Smooth muscle cell (in vitro differentiated cells): ENCODE measurements at regions not wholly inside any gene's neighbourhood (a gene's known extent, or its start where the extent isn't known, plus 50 kb on each side); places are given as distances from the start of the nearest gene placed in this dataset.

Source experiments
- DNase-seq: peaks from one replicate; lab custom pipeline; 2025; ENCODE audit not compliant: unreplicated experiment; lab: John Stamatoyannopoulos, UW
- H2AFZ ChIP-seq: fragments of 200-600 bp; sonication (generic); 2 replicates; pipeline ENCODE4 v1.6.0; 2016; ENCODE audit warnings: antibody characterized with exemption, low read depth, mild to moderate bottlenecking
- H3F3A ChIP-seq: fragments of 200-600 bp; sonication (generic); 2 replicates; pipeline ENCODE4 v1.6.0; 2017; ENCODE audit warnings: antibody characterized with exemption, low read depth
- H3K27ac ChIP-seq: fragments of 200-600 bp; sonication (generic); 2 replicates; pipeline ENCODE4 v1.5.1; 2016; ENCODE audit warnings: low read depth, mild to moderate bottlenecking
- H3K27me3 ChIP-seq: fragments of 200-600 bp; sonication (generic); 2 replicates; pipeline ENCODE4 v1.6.1; 2016; ENCODE audit warnings: low read depth, mild to moderate bottlenecking
- H3K36me3 ChIP-seq: fragments of 200-600 bp; sonication (generic); 2 replicates; pipeline ENCODE4 v1.5.1; 2016; ENCODE audit warnings: low read depth
- H3K4me1 ChIP-seq: fragments of 200-600 bp; sonication (generic); 2 replicates; pipeline ENCODE4 v1.5.1; 2016; ENCODE audit warnings: low read depth
- H3K4me2 ChIP-seq: fragments of 200-600 bp; sonication (generic); 2 replicates; pipeline ENCODE4 v1.6.0; 2016; ENCODE audit warnings: mild to moderate bottlenecking
- H3K4me3 ChIP-seq: fragments of 200-600 bp; sonication (generic); 2 replicates; pipeline ENCODE4 v1.5.1; 2016; ENCODE audit warnings: mild to moderate bottlenecking
- H3K79me2 ChIP-seq: fragments of 200-600 bp; sonication (generic); 2 replicates; pipeline ENCODE4 v1.6.0; 2016; ENCODE audit warnings: low read depth, mild to moderate bottlenecking
- H3K9ac ChIP-seq: fragments of 200-600 bp; sonication (generic); 2 replicates; pipeline ENCODE4 v1.6.0; 2016; ENCODE audit warnings: low read depth
- H3K9me3 ChIP-seq: fragments of 200-600 bp; sonication (generic); replicated peaks from 2 replicates; pipeline ENCODE4 v1.5.1; 2016; ENCODE audit warnings: low read depth
- H4K20me1 ChIP-seq: fragments of 200-600 bp; sonication (generic); 2 replicates; pipeline ENCODE4 v1.6.0; 2016; ENCODE audit warnings: low read depth
- WGBS: methylation state at CpG from one replicate; pipeline ENCODE4 v1.1.7; 2016; ENCODE audit warnings: low lambda C conversion rate; 5-methylcytosine and 5-hydroxymethylcytosine counted together
- TF ChIP-seq, protein P1 (sequence below): fragments of 200-600 bp; sonication (generic); IDR thresholded peaks from 2 replicates; pipeline ENCODE4 v1.5.1; 2017; ENCODE audit warnings: borderline replicate concordance, mild to moderate bottlenecking, antibody characterized with exemption; ENCODE audit not compliant: insufficient read depth, poor library complexity, severe bottlenecking

DNA sequence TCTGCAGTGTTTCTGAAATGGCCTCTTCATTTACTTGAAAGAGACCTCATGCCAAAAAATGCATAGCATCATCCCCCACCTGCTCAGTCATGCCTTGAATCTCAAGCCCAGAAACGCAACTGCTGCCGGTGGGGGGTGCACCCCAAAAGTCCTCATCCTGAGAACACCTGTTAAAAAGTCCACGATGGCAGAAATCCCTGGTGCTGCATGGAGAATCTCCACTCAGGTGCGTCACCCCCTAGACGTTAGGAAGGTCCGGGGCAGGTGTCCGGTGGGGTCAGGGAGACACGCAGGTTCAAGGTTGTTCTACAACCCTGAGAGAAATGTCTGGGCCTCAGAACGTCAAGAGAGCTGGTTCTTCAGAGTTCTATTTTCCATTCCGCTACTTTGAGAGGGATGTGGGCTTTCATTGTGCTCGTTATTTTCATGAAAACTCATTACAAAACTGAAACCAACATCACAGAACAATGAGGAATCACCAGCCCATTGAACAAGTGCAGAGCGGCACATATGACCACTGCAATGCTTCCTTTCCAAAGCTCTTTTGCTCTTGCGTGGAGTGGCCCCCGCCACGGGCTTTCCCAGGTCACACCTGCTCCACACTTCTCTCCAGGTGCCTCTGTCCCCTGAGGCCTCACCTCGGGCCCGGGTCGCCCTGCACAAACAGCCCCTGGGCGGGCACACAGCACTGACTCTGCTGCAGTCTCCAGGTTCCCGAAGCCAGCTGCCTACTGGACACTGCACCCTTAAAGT, 201.9 kb downstream of the TOMM20 start:
- TF ChIP-seq, protein P1, sequence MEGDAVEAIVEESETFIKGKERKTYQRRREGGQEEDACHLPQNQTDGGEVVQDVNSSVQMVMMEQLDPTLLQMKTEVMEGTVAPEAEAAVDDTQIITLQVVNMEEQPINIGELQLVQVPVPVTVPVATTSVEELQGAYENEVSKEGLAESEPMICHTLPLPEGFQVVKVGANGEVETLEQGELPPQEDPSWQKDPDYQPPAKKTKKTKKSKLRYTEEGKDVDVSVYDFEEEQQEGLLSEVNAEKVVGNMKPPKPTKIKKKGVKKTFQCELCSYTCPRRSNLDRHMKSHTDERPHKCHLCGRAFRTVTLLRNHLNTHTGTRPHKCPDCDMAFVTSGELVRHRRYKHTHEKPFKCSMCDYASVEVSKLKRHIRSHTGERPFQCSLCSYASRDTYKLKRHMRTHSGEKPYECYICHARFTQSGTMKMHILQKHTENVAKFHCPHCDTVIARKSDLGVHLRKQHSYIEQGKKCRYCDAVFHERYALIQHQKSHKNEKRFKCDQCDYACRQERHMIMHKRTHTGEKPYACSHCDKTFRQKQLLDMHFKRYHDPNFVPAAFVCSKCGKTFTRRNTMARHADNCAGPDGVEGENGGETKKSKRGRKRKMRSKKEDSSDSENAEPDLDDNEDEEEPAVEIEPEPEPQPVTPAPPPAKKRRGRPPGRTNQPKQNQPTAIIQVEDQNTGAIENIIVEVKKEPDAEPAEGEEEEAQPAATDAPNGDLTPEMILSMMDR, result no peak
- H3F3A ChIP-seq, result peaks cover 12% of the 10 kb centered on the region
- WGBS, result 88% methylated on average over 20 of the region's 20 CpGs

DNA sequence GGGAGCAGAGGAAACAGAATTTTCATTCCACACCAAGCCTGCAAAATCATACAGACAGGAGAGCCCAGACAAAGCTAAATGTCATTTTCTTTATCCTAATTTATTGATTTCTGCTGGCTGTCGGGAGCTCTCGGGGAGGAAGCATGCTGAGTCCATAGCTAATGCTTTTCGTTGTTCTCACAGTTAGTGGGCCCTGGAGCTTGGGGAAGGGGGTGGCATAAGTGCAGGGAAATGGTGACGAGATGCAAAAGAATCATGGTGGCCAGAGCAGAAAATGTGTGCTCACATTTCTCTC, 202.4 kb downstream of the TOMM20 start:
- H3K9me3 ChIP-seq, result no peaks in the 10 kb centered on the region

More for the DNA sequence above, 201.9 kb downstream of the TOMM20 start:
- no peaks in the 10 kb centered on the region for H3K79me2 ChIP-seq
- H3K4me1 ChIP-seq, result peaks cover 20% of the 10 kb centered on the region
- peak overlapping the region; percentile 69 for H3K9ac ChIP-seq
- H3K4me2 ChIP-seq, result peak overlapping the region; percentile 64
- H3K9me3 ChIP-seq, result no peaks in the 10 kb centered on the region
- H3K27ac ChIP-seq, result peak overlapping the region; percentile 86
- DNase-seq, result no peak
- no peaks in the 10 kb centered on the region for H3K36me3 ChIP-seq
- H3K4me3 ChIP-seq, result no peak overlapping the region
- no peak overlapping the region for H2AFZ ChIP-seq
- H4K20me1 ChIP-seq, result no peaks in the 10 kb centered on the region
- H3K27me3 ChIP-seq, result no peaks in the 10 kb centered on the region

DNA sequence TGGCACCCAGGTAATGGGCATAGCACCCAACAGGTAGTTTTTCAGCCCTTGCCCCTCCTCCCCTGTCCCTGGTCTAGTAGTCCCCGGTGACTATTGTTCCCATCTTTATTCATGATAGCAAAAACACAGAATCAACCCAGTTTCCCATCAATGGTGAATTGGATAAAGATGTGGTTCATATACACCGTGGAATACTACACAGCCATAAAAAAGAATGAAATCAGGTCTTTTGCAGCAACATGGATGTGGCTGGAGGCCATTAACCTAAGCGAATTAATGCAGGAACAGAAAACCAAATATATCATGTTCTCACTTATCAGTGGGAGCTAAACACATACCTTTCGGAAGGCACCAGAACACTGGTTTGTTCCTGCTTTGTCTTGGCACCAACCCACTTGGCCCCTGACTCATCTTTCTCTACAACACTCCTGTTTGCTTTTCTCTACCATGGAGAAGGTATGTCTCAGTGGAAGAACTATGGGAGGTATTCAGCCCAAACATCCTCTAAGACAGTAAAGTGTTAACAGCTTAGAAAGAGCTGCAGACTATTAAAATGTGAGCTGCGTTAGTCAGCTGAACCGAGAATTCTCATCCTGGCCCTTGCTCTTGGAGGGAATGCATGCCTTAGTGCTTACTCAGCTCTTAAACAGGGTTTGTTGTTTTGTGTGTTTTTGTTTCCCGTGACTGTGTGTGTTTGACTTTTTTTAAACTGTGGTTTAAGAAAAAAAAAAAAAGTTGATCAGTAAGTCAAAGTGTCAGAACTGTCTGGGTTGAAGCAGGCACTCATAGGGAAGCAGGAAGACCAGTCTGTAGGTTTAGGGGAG, 203.0 kb downstream of the TOMM20 start:
- no peaks in the 10 kb centered on the region for H3K27me3 ChIP-seq
- H3K9ac ChIP-seq, result peak overlapping the region; percentile 69
- H3K9me3 ChIP-seq, result no peaks in the 10 kb centered on the region
- no peak overlapping the region for H3K4me3 ChIP-seq
- peaks cover 12% of the 10 kb centered on the region for H3F3A ChIP-seq
- H3K4me2 ChIP-seq, result peak overlapping the region; percentile 64
- H3K4me1 ChIP-seq, result peaks cover 20% of the 10 kb centered on the region
- no peak overlapping the region for H2AFZ ChIP-seq
- peak overlapping the region; percentile 86 for H3K27ac ChIP-seq
- no peak for DNase-seq
- H3K79me2 ChIP-seq, result no peaks in the 10 kb centered on the region
- TF ChIP-seq, protein P1, result no peak
- 44% methylated on average over 7 of the region's 7 CpGs for WGBS
- no peaks in the 10 kb centered on the region for H3K36me3 ChIP-seq
- no peaks in the 10 kb centered on the region for H4K20me1 ChIP-seq

More for the DNA sequence above, 202.4 kb downstream of the TOMM20 start:
- no peaks in the 10 kb centered on the region for H3K36me3 ChIP-seq
- H3K9ac ChIP-seq, result peak overlapping the region; percentile 69
- H4K20me1 ChIP-seq, result no peaks in the 10 kb centered on the region
- TF ChIP-seq, protein P1, result no peak
- no peaks in the 10 kb centered on the region for H3K79me2 ChIP-seq
- H3K4me1 ChIP-seq, result peaks cover 20% of the 10 kb centered on the region
- DNase-seq, result no peak
- H3K4me3 ChIP-seq, result no peak overlapping the region
- peaks cover 12% of the 10 kb centered on the region for H3F3A ChIP-seq
- peak overlapping the region; percentile 64 for H3K4me2 ChIP-seq
- WGBS, result 19% methylated on average over 4 of the region's 4 CpGs
- H3K27me3 ChIP-seq, result no peaks in the 10 kb centered on the region
- H2AFZ ChIP-seq, result no peak overlapping the region
- peak overlapping the region; percentile 86 for H3K27ac ChIP-seq
